Endothelial cell of umbilical vein (primary cell): ENCODE measurements at regions not wholly inside any gene's neighbourhood (a gene's known extent, or its start where the extent isn't known, plus 50 kb on each side); places are given as distances from the start of the nearest gene placed in this dataset.

Experiments used
- BruUV-seq: library from RNA; stranded (reverse); fragments of 400-500 nt; replicated peaks from 2 replicates; lab custom pipeline; 2021; lab: Mats Ljungman, UMichigan
- CTCF ChIA-PET: fragments of 300-600, 350-600 bp; sonication (Branson Sonifier 250); formaldehyde crosslinking; loops from one replicate; lab custom pipeline; 2021; ENCODE audit warnings: antibody characterized with exemption, inconsistent platforms; lab: Charles Lee
- POLR2A ChIA-PET: fragments of 300-600, 350-600 bp; sonication (Branson Sonifier 250); formaldehyde crosslinking; loops from one replicate; lab custom pipeline; 2021; ENCODE audit warnings: antibody characterized with exemption, inconsistent platforms; lab: Charles Lee
- DNase-seq: peaks from one replicate; pipeline ENCODE4 v3.0.0-alpha.2; 2011; ENCODE audit warnings: low read depth, low spot score
- FAIRE-seq: peaks from 2 replicates; lab custom pipeline; 2011; peaks lifted over from hg19 to GRCh38; lab: Jason Lieb, UNC
- H2AFZ ChIP-seq: 2 replicates; pipeline ENCODE4 v1.6.0; 2012; ENCODE audit warnings: low read depth, low read length, control low read depth, inconsistent platforms
- H3K27ac ChIP-seq: 2 replicates; pipeline ENCODE4 v1.5.1; 2011; ENCODE audit warnings: low read depth, mild to moderate bottlenecking, control low read depth, low read length, moderate library complexity; ENCODE audit not compliant: insufficient read depth
- H3K27me3 ChIP-seq, 2 experiments: 2 replicates each; pipeline versions ENCODE4 v1.6.0 to v1.6.1; 2011; ENCODE audit warnings: low read length in 2 of 2, mixed read lengths in 1 of 2; ENCODE audit not compliant: control insufficient read depth in 2 of 2, insufficient read depth in 2 of 2
- H3K36me3 ChIP-seq, 2 experiments: 2 replicates in 1 of 2; 3 replicates in 1 of 2; pipeline ENCODE4 v1.5.1; 2011; ENCODE audit warnings: low read length in 2 of 2, mild to moderate bottlenecking in 1 of 2, moderate library complexity in 1 of 2; ENCODE audit not compliant: control insufficient read depth in 2 of 2, insufficient read depth in 2 of 2; ENCODE audit errors: extremely low read depth in 1 of 2
- H3K4me1 ChIP-seq: 3 replicates; pipeline ENCODE4 v1.5.1; 2011; ENCODE audit warnings: mild to moderate bottlenecking, low read length; ENCODE audit not compliant: control insufficient read depth, insufficient read depth; ENCODE audit errors: extremely low read depth
- H3K4me2 ChIP-seq: 2 replicates; pipeline ENCODE4 v1.6.1; 2011; ENCODE audit warnings: low read length, control low read depth, mixed read lengths; ENCODE audit not compliant: insufficient read depth
- H3K4me3 ChIP-seq, 3 experiments: fragments of 200-600 bp in 1 of 3; sonication (generic), shearing (Covaris generic) in 1 of 3; replicated peaks in 1 of 3; 2 replicates each; pipeline ENCODE4 v1.5.1; 2011 to 2016; ENCODE audit warnings: control low read depth in 3 of 3, low read length in 3 of 3, mild to moderate bottlenecking in 2 of 3, inconsistent platforms in 1 of 3, low read depth in 1 of 3, moderate library complexity in 1 of 3; ENCODE audit not compliant: insufficient read depth in 1 of 3
- H3K79me2 ChIP-seq: 2 replicates; pipeline ENCODE4 v1.6.0; 2012; ENCODE audit warnings: low read length, inconsistent platforms; ENCODE audit not compliant: control insufficient read depth, insufficient read depth
- H3K9ac ChIP-seq: replicated peaks from 2 replicates; pipeline ENCODE3; 2011; ENCODE audit warnings: low read length, control low read depth; ENCODE audit not compliant: insufficient read depth; ENCODE audit errors: extremely low read depth
- H3K9me1 ChIP-seq: replicated peaks from 3 replicates; pipeline ENCODE4 v1.6.0; 2011; ENCODE audit warnings: mild to moderate bottlenecking, low read length; ENCODE audit not compliant: control insufficient read depth, insufficient read depth; ENCODE audit errors: extremely low read depth
- H3K9me3 ChIP-seq: replicated peaks from 2 replicates; pipeline ENCODE4 v1.5.1; 2012; ENCODE audit warnings: low read length, inconsistent platforms; ENCODE audit not compliant: control insufficient read depth, insufficient read depth
- H4K20me1 ChIP-seq: replicated peaks from 2 replicates; pipeline ENCODE3; 2011; ENCODE audit warnings: mild to moderate bottlenecking, low read length; ENCODE audit not compliant: control insufficient read depth, insufficient read depth; ENCODE audit errors: extremely low read depth
- CTCF ChIP-seq, 2 donors: IDR thresholded peaks; 1 replicate in 1 of 2; 2 replicates in 1 of 2; pipeline ENCODE4 v1.5.1; 2011; ENCODE audit warnings: low read length in 2 of 2, mild to moderate bottlenecking in 2 of 2, moderate library complexity in 2 of 2, control low read depth in 1 of 2, inconsistent platforms in 1 of 2, low read depth in 1 of 2; ENCODE audit not compliant: insufficient read depth in 1 of 2; ENCODE audit errors: extremely low read depth in 1 of 2
- EZH2 ChIP-seq: IDR thresholded peaks from 2 replicates; pipeline ENCODE4 v1.6.1; 2012; ENCODE audit warnings: borderline replicate concordance, low read depth, mild to moderate bottlenecking, moderate library complexity, low read length, inconsistent platforms; ENCODE audit not compliant: severe bottlenecking
- FOS ChIP-seq: IDR thresholded peaks from 2 replicates; pipeline ENCODE4 v1.6.1; 2011; ENCODE audit warnings: mild to moderate bottlenecking, low read length, moderate library complexity, borderline replicate concordance; ENCODE audit not compliant: insufficient read depth
- GATA2 ChIP-seq: IDR thresholded peaks from 2 replicates; pipeline ENCODE4 v1.7.0; 2011; ENCODE audit warnings: low read depth, mild to moderate bottlenecking, moderate library complexity, mixed read lengths, low read length; ENCODE audit not compliant: insufficient read length, insufficient read depth
- JUN ChIP-seq: IDR thresholded peaks from 2 replicates; pipeline ENCODE4 v1.6.1; 2011; ENCODE audit warnings: borderline replicate concordance, low read depth; ENCODE audit not compliant: insufficient read length, insufficient read depth
- MAX ChIP-seq: IDR thresholded peaks from 2 replicates; pipeline ENCODE4 v1.6.1; 2011; ENCODE audit not compliant: insufficient read depth, insufficient read length
- MYC ChIP-seq: IDR thresholded peaks from one replicate; pipeline ENCODE4 v1.6.1; 2011; ENCODE audit warnings: mild to moderate bottlenecking, low read depth, low read length
- POLR2A ChIP-seq: IDR thresholded peaks from 2 replicates; pipeline ENCODE4 v1.6.1; 2012; ENCODE audit warnings: low read depth, mild to moderate bottlenecking, control low read depth, low read length
- POLR2AphosphoS5 ChIP-seq: IDR thresholded peaks from 2 replicates; pipeline ENCODE4 v1.6.1; 2012; ENCODE audit warnings: low read depth, mild to moderate bottlenecking, control low read depth, low read length, moderate library complexity; ENCODE audit not compliant: insufficient read depth
- dilution Hi-C: fragments of 300-500 bp; cut with MboI; formaldehyde crosslinking; loops from one replicate; pipeline ENCODE4 v1.15.0; 2019; ENCODE audit warnings: low sequenced_read_pairs; ENCODE audit not compliant: extremely low pct_ligation_motif_present
- intact Hi-C: fragments of 100-400 bp; cut with micrococcal nuclease; formaldehyde crosslinking; loops from one replicate; pipeline ENCODE4 v1.10.0; 2022

- no peak overlapping the region for H3K4me2 ChIP-seq
- dilution Hi-C loops (no loop called here), intact Hi-C loops (no loop called here)
- H2AFZ ChIP-seq, result no peak overlapping the region
- H3K9ac ChIP-seq, result no peak overlapping the region
- H3K27ac ChIP-seq, result no peak overlapping the region
- no peaks in the 10 kb centered on the region for H3K27me3 ChIP-seq
- CTCF ChIA-PET, result no interaction called here
- DNase-seq (no peak), FAIRE-seq (no peak)
- H3K4me1 ChIP-seq, result no peaks in the 10 kb centered on the region
- no peaks in the 10 kb centered on the region for H4K20me1 ChIP-seq
- no peaks in the 10 kb centered on the region for H3K36me3 ChIP-seq
- no peak overlapping the region for H3K4me3 ChIP-seq
- no peaks in the 10 kb centered on the region for H3K79me2 ChIP-seq
- no TSS peak for BruUV-seq
- H3K9me3 ChIP-seq, result peaks cover 6% of the 10 kb centered on the region
- TF ChIP-seq MYC (no peak), POLR2A (no peak), GATA2 (no peak), FOS (no peak), MAX (no peak), JUN (no peak), CTCF (IDR thresholded peaks at IDR 0.05; ENCODE audit: extremely low read depth in 1 of 2, insufficient read depth in 1 of 2, low read depth in 1 of 2, low read length in 2 of 2) (no peak), EZH2 (no peak), POLR2AphosphoS5 (no peak)
- H3K9me1 ChIP-seq, result no peaks in the 10 kb centered on the region
- POLR2A ChIA-PET, result no interaction called here
These were observed 229.8 kb downstream of the MAF start for GRCh38 chr16:79370736-79371135.
